CD4-positive, alpha-beta T cell treated with Interleukin-15 for 4 hours (primary cell): ENCODE measurements at regions not wholly inside any gene's neighbourhood (a gene's known extent, or its start where the extent isn't known, plus 50 kb on each side); places are given as distances from the start of the nearest gene placed in this dataset.
"Not testable (repeated sequence)": the region's sequence is repeated elsewhere in the genome, so short reads cannot be mapped to it uniquely, and the experiment has no call there.

Source experiments
- DNase-seq: peaks from one replicate; pipeline ENCODE4 v3.0.0-alpha.2; 2020; ENCODE audit warnings: low spot score

DNA sequence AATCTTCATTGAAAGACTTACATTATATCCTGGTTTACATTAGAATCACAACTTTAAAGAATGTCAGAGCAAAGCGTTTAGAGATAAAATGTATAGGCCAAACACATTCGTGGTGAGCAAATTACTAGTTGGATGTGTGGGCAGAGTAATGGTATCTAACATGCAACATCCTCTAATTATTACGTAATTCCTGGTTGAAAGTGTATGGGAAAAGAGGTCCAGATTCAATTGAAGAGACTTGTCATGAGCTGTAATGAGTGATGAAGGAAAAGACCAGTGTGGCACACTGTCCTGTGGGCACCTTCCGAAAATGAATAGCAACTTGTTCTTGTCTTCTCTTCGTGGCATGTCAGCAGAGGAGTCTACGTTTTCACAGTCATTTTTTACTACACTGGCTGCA, 192.8 kb downstream of the LRIG3 start:
- DNase-seq = no peak

DNA sequence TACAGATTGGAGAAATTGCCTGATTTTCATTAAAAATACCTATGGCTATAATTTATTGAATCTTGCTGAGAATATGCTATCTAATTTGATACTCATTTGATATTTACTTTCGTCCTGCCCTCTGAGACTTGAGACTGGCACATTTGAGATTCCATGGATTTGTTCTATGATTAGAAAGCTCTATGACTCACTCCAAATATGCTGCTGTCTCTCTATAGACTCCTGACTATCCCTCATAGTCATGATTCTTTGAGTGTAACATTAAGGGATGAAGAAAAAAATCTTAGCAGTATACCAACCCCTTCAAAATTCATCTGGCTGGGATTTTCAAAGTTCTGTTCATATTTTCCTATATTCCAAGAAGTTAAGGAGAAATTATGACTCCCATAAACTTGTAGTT, 191.9 kb downstream of the LRIG3 start:
- DNase-seq = no peak

DNA sequence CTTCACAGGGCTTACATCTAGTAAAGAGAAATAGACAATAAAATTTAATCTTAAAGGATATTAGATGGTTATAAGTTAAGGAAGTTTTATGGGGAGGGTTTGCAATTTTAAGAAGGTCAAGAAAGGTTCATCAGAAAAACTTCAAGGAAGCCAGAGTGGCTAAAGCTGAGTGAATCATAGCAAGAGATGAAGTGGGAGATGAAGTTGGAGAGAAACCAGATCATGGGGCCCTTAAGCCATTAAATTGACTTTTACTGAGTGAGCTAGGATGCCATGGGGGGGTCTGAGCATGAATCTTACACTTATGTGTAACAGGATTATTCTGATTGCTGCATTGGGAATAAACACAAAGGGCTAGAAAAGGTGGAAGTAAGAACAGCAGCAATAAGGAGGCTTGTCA, 189.2 kb downstream of the LRIG3 start:
- no peak for DNase-seq

DNA sequence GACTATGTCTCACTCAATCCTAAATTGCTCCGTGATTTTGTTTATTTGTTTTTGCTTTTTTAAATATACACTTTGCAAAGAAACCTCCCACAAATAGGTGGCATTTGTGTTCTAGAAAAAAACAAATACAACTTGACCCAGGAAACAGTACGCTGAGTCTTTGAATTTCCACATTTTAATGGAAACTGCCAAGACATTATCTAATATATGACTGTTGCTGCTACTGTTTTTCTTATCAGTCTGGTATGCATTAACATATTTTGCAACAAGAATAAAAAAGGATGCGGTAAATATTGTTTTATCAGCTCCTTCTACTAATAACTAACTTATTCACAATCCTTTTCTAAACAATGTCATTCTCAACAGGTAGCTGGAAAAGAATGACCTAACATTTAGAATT, 187.4 kb downstream of the LRIG3 start:
- no peak for DNase-seq

DNA sequence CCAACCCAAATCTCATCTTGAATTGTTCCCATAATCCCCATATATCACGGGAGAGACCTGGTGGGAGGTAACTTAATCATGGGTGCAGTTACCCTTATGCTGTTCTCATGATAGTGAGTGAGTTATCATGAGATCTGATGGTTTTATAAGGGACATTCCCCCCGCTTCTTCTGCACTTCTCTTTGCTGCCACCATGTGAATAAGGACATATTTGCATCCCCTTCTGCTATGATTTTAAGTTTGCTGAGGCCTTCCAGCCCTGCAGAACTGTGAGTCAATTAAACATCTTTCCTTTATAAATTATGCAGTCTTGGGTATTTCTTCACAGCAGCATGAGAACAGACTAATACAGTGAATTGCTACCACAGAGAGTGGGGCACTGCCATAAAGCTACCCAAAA, 179.1 kb downstream of the LRIG3 start:
- DNase-seq = no peak

DNA sequence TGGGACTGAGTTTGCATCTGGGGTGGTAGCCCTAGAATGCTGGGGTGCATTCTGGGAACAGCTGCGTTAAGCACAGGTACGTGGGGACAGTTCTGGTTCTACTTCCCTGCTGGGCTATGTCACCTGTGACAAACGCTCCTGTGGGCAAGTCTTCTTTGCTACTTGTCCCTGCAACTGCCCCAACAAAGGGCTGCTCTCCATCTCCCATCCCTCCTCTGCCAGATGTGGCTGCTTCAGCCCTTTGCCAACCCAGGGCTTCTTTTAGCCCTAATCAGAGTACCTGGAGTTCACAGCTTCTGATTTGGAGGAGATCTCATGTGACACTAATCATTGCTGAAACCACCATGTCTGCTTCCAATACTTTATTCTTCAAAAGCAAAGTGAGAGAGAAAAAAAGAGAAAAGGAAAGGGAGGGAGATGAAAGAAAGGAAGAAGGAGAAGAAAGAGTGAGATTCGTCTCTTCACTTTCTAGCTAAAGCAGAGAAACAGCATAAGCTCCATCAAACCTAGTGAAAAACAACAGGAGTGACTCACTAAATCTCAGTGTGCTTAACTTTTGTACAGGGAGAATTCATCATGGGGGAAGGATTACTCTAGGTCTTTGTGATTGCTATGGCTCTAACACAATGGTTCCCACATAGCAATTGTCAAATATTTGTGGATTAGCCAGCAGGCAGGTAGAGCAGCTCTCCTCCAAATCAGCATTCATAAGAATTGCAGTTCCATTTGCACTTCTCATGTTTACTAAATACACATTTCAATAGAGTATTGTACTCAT, 174.8 kb downstream of the LRIG3 start:
- no peak for DNase-seq

DNA sequence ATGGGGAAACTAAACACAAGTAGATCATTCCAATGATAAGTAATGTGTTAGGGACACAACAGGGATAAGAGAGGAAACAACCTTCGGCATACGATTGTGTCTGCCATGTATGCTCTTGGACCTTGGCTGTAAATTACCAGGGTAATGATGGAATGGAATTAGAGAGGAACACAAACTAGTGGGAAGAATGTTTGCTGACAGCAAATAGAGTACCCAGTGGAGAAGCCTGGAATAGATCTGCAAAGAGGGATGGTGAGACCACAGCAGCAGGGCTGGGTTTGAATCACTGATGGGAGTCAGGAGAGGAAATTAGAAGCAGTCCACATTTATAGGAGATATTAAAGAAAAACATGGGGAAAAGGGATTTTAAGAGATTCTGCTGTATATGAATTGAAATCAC, 172.8 kb downstream of the LRIG3 start:
- DNase-seq = no peak

DNA sequence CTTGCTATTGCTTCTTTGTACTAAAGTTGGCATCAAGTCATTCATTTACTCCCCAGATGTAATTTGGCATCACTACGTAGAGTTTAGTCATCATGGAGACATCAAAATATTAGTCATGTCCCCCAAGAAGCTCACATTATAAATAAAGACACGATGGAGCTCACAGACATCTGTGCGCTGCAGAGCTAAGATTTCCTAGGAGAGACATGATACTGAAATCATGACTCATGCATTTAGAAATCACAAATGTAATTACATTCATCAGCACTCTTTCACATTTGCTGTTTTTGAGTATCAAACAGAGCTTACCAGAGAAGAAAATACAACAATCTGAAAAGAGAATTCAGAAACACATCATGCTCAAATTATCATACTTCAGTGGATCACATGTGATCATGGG, 169.8 kb downstream of the LRIG3 start:
- no peak for DNase-seq

DNA sequence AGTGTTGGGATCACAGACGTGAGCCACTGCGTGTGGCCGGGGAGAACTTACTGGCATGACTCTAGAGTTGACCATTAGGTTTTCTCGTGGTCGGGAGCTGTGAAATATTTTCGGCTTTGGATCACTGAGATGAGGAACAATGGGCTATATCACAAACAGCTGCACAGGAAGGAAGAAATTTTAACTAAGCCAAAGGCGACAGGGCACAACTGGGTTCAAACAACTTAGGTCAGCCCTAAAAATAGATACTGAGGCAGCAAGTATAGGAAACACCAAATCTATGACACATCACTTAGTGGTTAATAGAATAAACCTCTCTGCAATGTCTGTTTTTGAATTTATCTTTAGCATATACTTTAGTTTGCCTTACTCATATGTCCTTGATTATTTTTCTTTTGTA, 162.9 kb downstream of the LRIG3 start:
- no peak for DNase-seq

DNA sequence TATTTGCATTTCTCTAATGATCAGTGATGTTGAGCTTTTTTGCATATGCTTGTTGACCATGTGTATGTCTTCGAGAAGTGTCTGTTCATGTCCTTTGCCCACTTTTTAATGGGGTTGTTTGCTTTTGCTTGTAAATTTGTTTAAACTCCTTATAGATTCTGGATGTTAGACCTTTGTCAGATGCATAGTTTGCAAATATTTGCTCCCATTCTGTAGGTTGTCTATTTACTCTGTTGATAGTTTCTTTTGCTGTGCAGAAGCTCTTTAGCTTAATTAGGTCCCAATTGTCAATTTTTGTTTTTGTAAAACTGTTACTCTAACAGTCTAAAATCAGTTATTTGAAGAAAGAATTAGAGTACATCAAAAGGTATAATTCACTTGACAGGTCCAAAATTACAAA, 160.6 kb downstream of the LRIG3 start:
- not testable (repeated sequence) for DNase-seq

DNA sequence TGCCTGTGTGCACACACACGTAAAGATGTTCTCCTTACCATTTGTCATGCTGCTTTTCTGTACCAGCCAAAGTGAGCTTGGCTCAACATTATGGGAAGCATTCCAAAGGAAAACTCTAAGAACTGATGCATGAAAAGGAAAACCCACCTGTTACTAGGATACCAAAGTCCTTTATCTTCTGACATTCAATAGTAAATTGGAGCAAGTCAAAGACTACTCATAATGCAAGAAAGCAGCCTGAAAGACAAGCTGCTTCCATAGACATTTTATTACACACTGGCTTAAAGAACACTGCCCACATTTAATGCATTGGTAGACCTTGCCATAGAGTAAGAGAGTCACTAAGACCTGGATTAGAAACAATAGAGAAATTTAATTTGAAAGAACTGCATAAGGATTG, 159.0 kb downstream of the LRIG3 start:
- no peak for DNase-seq

DNA sequence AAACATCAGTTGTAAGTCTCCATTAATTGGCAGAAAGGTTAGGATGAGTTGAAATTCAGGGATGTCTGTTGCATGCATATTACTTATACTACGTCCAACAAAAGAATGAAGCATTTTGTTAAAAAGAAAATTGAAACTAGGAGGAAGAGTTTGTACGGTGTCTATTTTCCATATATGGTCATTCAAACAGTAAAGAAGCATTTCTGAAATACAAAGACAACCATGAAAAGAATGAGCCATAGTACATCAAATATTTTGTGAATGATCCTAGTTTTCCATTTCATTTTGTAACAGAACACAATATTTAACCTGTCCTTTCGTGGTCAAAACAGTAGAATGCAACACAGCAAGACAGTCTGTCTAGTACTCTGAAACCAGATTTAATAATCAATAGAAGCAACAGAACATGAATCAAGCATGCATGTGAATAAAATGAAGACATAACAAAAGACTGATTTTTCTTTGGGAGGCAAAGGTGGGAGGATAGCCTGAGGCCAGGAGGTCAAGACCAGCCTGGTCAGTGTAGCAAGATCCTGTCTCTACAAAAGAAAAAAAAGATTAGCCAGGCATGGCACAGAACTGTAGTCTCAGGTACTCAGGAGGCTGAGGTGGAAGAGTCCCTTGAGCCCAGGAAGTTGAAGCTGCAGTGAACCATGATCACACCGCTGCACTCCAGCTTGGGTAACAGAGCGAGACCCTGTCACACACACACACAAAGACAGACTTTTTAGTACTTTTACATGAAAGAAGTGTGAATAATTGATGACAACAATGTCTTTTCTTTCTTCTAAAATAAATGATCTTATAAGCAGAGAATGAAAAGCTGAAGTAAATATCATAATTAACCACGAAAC, 156.0 kb downstream of the LRIG3 start:
- no peak for DNase-seq

DNA sequence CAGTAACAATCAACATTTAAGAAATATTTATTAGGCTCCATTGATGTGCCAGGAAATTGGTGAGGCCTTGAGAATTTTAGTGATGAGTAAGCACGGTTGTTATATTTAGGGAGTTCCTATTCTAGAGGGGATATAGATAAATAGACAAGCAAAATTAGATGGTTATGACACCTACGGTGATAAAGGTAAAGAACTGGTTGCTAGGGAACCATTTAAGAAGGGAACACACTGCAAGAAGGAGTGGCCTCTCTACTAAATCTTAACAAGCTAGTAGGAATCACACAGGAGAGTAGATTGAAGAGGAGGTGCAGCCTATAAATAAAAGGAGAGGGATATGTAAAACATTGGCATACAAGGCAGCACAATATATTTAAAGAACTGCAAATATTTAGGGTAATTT, 155.2 kb downstream of the LRIG3 start:
- no peak for DNase-seq

DNA sequence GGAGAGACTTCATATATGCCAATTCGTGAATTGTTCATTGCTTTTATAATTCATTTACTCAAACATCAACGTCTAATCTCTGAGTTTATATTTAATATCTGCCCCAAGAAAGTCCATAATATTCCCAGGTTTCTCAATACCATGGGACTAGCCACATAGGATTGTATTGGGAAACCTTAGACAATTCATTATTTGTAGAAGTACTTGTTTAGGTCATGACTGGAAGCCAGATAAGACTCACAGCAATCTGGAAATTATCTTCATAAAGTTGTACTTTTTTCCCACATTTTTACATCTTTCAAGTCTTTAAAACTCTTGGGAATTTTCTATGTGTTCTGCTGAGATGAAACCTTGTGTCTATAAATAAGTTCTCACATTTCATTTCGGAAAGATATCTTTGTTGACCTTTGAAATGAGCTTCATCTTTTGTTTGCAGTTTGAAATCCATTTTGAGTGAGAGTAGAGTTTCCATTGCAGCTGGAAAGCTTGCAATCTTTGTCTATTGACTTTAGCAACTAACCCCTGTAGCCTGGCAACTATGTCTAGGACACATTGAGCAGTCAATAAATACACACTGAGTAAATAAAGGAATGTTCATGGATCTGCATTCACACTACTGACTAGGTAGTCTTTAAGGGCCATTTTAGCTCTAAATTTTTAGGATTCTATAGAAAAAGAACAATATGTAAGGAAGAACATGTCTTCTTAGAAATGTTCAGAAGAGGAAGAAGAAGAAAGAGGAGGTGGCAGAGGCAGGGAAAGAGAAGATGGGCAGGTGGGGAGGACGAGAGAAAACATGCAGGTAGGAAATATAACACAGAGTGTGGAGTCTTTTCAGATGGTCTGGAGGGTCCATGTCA, 154.4 kb downstream of the LRIG3 start:
- no peak for DNase-seq

DNA sequence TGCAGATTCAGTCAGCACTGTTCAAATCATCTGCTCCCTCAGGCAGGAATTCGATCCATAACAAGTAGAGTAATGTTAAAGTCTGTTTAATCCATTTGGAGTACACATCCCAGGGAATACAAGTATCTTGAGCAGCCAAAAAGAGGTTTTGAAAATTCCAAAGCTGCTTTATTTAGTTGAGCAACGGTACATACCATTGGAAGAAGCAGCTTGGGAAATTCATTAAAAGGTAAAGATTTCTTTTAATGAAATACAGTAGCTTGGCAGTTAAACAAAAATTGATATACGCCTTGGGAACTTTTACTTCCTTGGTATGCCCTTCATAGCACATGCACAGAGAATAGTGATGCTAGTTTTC, 153.8 kb downstream of the LRIG3 start:
- DNase-seq = no peak

DNA sequence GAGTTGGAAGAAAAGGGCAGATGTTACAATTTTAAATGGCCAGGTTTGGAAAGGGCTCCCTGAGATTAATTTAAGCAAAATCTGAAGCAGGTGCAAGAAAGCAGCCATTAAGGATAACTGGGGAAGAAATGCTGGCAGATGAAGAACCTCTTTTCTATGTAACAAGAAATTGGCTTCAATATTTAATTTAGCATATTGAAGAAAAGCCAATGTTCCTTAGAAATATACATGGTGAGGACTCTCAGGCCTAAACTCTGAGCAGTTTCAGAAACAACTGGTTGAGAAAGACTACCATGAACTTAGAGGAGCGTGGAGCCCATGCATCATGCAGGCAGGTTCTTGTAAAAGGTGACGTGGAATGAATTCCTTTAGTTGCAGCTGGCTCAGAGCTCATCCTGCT, 152.8 kb downstream of the LRIG3 start:
- no peak for DNase-seq

DNA sequence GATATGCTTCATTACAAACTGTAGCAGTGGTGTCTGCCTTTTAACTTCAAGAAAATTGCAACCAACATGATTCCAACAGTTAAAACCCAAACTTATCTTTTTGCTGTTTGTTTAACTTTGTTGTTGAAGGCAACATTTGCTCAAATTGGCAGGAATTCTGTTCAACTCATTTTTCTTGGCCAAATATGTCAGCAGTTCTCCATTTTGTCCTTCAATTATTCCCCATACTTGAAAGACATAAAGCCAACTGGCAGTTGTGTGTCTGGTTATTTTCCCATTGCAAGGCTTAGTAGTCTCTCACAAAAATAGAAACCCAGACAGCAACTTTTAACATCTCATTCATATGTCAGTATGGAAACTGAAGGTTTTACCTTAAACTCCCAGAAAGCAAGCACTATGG, 146.3 kb downstream of the LRIG3 start:
- no peak for DNase-seq

DNA sequence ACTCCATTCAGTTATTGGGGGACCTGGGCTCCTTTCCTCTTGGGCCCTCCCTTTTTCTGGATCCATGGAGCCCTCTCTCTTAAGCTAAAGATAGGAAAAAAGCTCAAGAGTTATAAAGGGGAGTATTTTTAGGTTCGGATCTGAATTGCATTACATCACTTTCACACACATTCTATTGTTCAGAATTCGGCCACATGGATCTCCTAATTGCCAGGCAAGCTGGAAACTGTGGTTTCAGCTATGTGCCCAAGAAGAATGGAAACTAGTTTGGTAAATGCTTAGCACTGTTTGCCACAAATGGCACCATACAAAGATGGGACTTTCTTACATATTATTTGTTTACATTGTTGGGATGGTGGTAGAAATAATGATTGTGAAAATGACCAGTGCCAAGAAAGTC, 145.6 kb downstream of the LRIG3 start:
- no peak for DNase-seq

DNA sequence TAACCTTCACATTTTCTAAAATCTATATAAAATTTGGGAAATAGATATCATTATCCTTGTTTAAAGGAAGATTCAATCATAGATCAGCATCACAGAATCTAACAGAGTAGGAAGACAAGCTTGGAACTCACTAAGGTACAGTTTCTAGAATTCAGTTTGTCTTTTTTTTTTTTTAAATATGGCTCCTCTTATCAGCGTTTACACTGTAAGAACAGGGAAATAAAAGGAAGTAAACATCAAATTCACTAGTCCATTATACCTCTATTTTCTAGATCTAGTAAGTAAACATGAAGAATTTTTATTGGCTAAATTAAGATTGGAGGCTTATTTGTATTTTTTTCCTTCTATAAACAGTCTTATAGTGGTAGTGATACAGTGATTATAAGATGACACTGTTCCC, 144.9 kb downstream of the LRIG3 start:
- DNase-seq = no peak

DNA sequence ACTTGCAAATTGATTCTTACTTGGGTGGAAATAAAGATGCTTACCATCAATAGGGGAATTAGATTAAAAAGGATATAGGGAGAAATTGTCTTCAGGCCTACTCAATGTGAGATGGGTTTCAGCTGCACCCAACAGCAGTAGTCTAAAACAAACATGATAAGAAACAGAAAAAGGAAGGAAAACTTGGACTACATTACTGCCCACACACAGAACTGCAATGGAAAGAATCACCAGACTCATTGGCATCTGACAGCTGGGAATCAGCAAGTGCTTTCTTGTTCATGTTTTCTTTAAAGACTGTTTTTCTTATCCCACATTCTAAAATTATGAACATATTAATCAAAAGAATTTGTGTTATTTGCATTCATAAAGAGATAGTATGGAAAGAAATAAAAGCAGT, 144.2 kb downstream of the LRIG3 start:
- DNase-seq = no peak

DNA sequence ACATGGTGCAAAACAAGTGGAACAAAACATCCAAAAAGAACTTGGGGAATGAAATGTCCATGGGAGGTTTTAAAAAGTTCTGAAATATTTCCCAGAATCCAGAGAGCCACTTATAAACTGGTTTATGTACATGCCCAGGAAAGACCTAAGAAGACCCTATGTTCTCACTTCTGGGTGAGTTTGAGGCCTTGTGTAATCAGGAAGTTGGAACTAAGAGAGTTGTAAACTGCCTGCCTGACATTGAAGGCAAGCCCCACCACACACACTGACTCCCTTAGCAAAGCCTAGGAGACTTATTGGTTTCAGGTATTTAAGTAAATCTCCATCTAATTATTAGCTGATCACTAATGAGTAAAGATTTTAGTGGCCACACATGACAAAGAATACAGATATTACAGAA, 142.5 kb downstream of the LRIG3 start:
- DNase-seq = no peak

DNA sequence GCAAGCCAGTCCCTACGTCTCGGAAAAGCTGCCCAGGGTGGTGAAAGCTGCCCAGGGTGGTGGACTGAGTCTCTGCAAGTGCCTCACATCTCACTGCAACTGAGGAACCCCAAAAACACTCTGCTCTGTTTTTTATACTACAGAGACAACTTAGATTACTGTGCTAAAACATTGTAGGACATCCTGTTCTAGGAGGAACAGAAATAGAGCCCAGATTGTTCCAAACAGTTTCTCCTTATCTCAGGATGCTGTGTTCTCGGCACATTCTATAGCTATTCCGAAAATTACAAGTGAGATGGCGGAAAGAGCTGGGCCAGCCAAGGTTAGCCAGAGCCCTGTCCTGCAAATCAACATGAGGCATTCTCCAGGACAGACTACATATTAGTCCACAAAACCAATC, 138.7 kb downstream of the LRIG3 start:
- no peak for DNase-seq
